HL-60/S4 treated with phorbol 12-myristate 13-acetate at 8.2 ng/mL for 4 days and 3 days (cell line): ENCODE measurements at regions not wholly inside any gene's neighbourhood (a gene's known extent, or its start where the extent isn't known, plus 50 kb on each side); places are given as distances from the start of the nearest gene placed in this dataset.

ENCODE experiments used
- in situ Hi-C: fragments of 300-500 bp; cut with MboI; formaldehyde crosslinking; loops from 2 replicates; pipeline ENCODE4 v1.15.0; 2022; ENCODE audit warnings: low sequenced_read_pairs

- in situ Hi-C loops: loop anchor here (10.0 kb wide), 1 partner anchor 165 kb away; the partner anchor contains the start of gene CCND2
These were observed 163.7 kb upstream of the CCND2 start for GRCh38 chr12:4109826-4110225.

DNA sequence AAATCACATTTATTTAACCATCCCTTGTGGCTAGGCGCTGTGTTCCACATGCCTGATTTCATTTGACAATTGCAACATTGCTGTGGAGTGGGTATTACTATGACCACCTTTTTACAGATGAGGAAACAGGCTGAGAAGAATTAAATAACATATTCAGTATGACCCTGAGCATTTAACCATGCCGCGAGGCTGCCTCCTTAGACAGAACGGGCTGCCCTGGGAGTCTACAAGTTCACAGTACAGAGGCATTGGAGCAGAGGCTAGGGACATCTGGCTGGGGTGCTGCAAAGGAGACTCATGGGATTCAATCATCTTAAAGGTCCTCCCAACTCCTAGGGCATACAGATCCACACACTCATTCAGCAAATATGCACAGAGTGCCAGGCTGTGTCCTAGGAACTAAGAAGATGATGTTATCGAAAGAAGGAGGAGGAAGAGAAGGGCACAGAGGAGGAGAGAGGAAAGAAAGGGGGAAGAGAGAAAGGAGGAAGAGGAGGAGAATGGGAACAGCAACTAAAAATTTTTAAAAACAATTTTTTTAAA, 164.7 kb upstream of the CCND2 start:
- in situ Hi-C loops: no loop called here

DNA sequence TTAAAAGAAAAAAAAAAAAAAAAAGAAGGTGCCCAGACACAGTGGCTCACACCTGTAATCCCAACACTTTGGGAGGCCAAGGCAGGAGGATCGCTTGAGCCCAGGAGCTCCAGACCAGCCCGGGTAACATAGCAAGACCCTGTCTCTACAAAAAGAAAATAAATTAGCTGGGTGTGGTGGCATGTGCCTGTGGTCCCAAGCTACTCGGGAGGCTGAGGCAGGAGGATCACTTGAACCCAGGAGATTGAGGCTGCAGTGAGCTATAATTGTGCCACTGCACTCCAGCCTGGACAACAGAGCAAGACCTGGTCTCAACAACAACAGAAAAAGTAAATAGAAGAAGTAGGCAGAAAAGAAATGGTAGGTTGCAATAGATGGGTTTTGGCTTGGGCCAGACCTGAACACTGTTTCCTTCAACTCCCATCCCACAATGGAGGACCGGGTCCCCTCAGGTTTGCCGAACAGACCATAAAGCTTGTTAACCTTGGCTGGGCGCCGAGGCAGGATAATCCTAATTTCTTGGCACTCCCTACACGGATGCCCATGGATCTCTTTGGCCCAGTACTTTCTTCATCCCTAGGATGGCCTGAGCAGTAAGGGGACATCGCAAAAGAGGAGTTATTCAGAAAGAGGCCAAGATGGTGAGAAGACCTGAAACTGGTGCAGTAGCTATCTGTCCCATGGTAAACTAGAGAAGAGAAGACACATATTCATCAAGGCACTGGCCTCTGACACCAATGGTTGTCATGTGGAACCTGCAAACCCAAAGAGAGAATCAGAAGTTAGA, 165.5 kb upstream of the CCND2 start:
- in situ Hi-C loops: no loop called here

- in situ Hi-C loops: no loop called here
These were observed 166.1 kb upstream of the CCND2 start for GRCh38 chr12:4107436-4107878.

DNA sequence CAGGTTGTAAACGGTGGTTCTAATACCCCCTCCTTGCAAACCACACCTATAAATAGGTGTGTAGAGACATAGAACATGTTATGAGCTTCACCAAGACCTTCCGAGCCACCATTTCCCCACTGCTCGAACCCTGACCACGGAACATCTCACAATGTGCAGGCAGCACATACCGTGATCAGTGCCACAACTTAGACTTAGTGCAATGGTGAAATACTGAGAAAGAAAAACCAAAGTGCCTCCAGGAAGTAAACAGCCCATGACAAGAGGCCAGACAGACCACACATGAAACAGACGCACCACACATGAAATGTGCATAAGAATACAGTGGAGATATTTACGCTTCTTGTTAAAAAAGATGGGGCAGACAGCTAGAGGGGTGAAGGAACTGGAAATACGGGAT, 166.9 kb upstream of the CCND2 start:
- in situ Hi-C loops: no loop called here

- in situ Hi-C loops: no loop called here
These were observed 168.8 kb upstream of the CCND2 start for GRCh38 chr12:4104722-4105244.

DNA sequence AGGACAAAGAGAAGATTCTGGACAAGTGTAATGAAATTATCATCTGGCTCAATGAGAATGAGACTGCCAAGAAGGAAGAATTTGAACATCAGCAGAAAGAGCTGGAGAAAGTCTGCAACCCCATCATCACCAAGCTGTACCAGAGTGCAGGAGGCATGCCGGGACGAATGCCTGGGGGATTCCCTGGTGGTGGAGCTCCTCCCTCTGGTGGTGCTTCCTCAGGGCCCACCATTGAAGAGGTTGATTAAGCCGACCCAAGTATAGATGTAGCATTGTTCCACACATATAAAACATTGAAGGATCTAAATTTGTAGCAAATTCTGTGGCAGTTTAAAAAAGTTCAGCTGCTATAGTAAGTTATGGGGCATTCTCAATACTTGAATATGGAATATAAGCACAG, 174.3 kb upstream of the CCND2 start:
- in situ Hi-C loops: no loop called here

DNA sequence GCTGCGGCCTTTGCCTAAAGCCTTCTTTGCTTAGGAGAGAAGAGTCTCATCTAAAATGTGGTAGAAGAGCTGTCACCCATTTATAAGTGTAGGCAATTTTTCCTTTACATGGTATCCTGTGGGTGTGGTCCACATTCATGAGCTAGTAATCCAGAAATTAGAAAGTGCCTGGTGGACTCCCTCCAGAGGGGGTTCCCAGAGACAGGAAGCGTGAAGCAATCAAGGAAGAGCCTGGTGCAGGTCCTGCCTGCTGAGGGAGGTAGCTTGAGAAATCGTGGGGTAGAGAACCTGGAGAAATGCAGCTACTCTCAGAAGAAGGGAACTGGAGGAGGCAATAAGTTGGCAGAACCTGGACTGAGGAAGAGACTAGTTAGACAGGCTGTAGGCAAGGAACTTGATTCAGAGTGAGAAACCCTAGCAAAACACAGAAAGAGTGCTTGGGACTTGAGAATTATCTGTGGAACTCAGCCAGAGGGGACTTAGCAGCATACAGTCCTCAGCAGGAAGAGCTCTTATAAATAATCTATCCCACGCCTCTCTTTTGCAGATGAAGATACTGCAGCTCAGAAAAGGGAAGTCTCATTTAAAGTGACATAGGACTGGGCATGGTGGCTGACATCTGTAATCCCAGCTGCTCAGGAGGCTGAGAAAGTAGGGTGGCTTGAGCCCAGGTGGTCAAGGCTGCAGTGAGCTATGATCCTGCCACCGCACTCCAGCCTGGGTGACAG, 182.4 kb upstream of the CCND2 start:
- in situ Hi-C loops: no loop called here

DNA sequence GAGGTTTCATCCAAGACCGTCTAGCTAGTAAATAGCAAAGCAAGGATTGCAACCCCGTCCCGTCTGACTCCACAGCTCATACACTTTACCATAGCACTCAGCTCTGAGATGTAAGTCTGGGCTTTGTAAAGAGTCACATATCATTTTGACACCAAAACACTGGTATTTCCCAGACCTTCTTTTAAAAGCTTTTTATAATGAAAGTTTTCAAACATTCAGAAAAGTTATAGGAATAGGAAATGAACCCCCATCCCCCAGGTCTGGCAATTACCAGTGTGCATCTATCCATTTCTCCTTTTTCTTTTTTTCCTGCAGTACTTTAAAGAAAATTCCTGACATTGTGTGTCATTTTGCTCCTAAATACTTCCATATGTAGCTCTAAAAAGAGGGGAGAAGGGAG, 183.6 kb upstream of the CCND2 start:
- in situ Hi-C loops: no loop called here

- in situ Hi-C loops: no loop called here
These were observed 184.4 kb upstream of the CCND2 start for GRCh38 chr12:4089121-4089606.

- in situ Hi-C loops: no loop called here
These were observed 185.1 kb upstream of the CCND2 start for GRCh38 chr12:4088451-4088850.

DNA sequence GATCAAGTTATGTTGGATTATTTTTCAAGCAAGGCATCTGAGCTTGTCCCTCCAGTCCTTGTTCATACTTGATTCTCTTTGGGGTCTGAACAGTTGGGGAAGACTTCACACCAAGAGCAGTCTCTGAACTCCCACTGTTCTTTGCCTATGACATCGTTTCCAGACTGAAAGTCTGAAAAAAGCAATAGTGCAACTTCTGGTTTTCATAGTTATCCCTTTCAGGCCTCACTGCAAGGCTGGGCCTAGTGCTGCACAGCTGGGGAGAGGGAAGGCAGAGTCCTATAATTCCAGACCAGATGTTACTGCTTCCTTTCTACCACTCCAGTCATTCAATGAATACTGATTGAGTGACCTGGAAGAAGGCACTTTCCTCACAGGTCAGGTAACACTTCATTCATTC, 187.1 kb upstream of the CCND2 start:
- in situ Hi-C loops: no loop called here

DNA sequence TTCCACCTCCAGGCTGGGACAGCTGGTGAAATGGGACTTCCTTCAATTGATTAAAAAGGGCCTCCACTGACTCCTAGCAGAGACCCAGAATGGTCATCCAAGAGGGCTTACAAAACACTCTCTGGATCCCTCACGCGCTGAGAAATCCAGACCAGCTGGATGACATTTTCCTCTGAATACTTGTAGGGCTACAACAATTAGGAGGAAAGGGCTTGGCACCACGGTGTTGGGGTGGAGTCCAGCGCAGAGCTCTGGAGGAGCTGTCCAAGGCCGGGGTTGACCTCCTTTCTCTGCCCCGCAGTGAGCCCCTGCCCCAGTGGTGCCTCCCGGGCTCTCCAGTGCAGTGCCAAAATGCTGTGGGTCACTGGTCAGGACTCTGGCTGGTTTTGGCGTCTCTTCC, 189.0 kb upstream of the CCND2 start:
- in situ Hi-C loops: no loop called here

GRCh38 chr12:4082809-4083403, 190.7 kb upstream of the CCND2 start:
- in situ Hi-C loops: no loop called here

DNA sequence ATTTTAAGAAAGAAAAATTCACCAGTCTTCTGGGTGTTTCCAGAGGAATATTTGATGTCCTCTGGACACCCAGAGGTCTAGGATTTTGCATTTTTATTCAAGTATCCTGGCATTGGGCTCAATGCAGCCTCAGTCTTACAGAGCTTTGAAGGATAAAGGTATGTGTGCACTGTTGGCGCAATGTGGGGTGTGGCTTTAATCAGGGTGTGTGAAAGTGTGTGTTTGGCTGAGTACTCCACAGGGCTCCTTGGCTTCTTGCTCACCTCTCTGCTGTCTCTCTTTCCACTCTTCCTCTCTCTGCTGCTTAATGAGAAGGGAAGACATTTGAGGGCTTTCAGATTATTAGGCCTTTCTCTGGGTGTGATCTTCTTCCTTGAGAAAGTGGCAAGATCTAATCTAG, 193.3 kb upstream of the CCND2 start:
- in situ Hi-C loops: no loop called here

DNA sequence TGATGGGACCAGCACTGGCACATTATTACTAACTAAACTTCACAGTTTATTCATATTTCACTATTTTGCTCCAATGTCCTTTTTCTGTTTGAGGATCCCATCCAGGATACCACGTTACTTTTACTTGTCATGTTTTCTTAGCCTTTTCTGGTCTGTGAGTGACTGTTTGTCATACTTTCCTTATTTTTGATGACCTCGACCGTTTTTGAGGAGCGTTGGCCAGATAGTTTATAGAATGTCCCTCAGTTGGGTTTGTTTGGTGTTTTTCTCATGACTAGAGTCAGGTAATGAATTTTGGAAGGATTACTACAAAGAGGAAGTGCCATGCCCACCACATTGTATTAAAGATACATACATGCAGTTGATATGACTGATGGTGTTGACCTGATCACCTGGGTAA, 199.4 kb upstream of the CCND2 start:
- in situ Hi-C loops: no loop called here

GRCh38 chr12:4069670-4070010, 196.4 kb upstream of the PARP11 start:
- in situ Hi-C loops: no loop called here

DNA sequence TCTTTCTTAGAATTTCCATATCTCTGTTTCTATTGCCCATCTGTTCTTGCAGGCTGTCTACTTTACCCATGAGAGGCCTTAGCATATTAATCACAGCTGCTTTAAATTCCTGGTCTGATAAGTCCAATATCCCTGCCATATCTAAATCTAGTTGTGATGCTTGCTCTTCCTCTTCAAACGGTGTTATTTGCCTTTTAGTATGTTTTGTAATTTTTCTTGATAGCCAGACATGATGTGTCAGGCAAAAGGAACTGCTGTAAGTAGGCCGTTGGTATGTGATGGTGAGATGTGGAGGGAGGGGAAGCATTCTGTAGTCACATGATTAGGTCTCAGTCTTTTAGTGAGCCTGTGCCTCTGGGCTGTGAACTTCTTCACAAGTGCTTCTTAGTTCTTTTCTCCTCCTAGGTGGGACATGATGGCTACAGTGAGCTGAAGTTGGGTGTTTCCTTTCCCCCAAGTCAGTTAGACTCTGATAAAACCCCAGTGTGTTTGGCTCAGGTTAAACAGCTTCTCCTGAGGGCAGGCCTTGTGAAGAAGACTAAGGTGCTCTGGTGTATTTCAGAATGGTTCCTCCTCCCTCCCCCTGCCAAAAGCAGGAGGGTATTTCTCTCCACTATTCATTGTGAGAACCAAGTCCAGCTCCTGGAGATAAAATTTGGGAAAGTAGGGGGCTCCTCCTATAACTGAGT, 195.9 kb upstream of the PARP11 start:
- in situ Hi-C loops: no loop called here

DNA sequence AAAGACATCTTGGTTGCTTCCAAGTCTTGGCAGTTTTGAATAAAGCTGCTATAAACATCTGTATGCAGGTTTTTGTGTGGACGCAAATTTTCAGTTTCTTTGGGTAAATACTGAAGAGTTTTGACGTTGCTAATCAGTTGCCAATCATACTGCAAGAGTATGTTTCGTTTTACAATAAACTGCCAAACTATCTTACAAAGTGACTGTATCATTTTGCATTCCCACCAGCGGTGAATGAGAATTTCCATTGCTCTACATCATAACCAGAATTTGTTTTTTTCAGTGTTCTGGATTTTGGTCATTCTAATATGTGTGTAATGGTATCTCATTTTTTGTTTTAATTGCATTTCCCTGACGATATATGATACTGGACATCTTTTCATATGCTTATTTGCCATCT, 190.8 kb upstream of the PARP11 start:
- in situ Hi-C loops: no loop called here

GRCh38 chr12:4059898-4060568, 186.8 kb upstream of the PARP11 start:
- in situ Hi-C loops: no loop called here
